Sigmoid colon (tissue), 6 donors: ENCODE measurements at regions not wholly inside any gene's neighbourhood (a gene's known extent, or its start where the extent isn't known, plus 50 kb on each side); places are given as distances from the start of the nearest gene placed in this dataset.

ENCODE experiments used
- DNase-seq: peaks from one replicate; pipeline ENCODE4 v3.0.0-alpha.2; 2019
- H3K27ac ChIP-seq, 4 donors: fragments of 200-600 bp; sonication (generic); one replicate each; pipeline ENCODE4 v1.5.1; 2016 to 2019; ENCODE audit warnings: mild to moderate bottlenecking in 1 of 4
- H3K27me3 ChIP-seq, 3 donors: fragments of 200-600 bp; sonication (generic); one replicate each; pipeline ENCODE4 v1.5.1; 2019; ENCODE audit warnings: mild to moderate bottlenecking in 1 of 3
- H3K36me3 ChIP-seq, 4 donors: fragments of 200-600 bp; sonication (generic); one replicate each; pipeline ENCODE4 v1.5.1; 2016 to 2019
- H3K4me1 ChIP-seq, 4 donors: fragments of 200-600 bp; sonication (generic); one replicate each; pipeline ENCODE4 v1.5.1; 2017 to 2019
- H3K4me3 ChIP-seq, 4 donors: fragments of 200-600 bp; sonication (generic); one replicate each; pipeline ENCODE4 v1.5.1; 2017 to 2019; ENCODE audit warnings: mild to moderate bottlenecking in 2 of 4, moderate library complexity in 1 of 4
- H3K9me3 ChIP-seq, 4 donors: fragments of 200-600 bp in 3 of 4; sonication (generic) in 3 of 4; one replicate each; pipeline versions ENCODE4 v1.5.1 to v1.6.1; 2013 to 2019
- EP300 ChIP-seq, 4 donors: sonication (generic); formaldehyde crosslinking; IDR thresholded peaks; one replicate each; pipeline ENCODE4 v1.6.1; 2017; ENCODE audit warnings: antibody characterized with exemption in 4 of 4
- POLR2A ChIP-seq, 2 donors: fragments of 450-650 bp; IDR thresholded peaks; one replicate each; pipeline ENCODE4 v1.6.1; 2016; ENCODE audit warnings: antibody characterized with exemption in 2 of 2, mild to moderate bottlenecking in 2 of 2, moderate library complexity in 2 of 2
- POLR2AphosphoS5 ChIP-seq, 4 donors: sonication (generic); formaldehyde crosslinking; IDR thresholded peaks; one replicate each; pipeline ENCODE4 v1.6.1; 2017; ENCODE audit warnings: antibody characterized with exemption in 4 of 4
- WGBS, 2 donors: extraction: QIAGEN DNeasy Blood & Tissue Kit; methylation state at CpG; one replicate each; pipeline ENCODE4 v1.1.7; 2013; 5-methylcytosine and 5-hydroxymethylcytosine counted together
- intact Hi-C: fragments of 100-400 bp; cut with DNase I; formaldehyde crosslinking; loops from one replicate; pipeline ENCODE4 v1.15.1; 2023
- TF ChIP-seq, protein P1 (sequence below), 4 experiments: fragments of 450-650 bp in 3 of 4; fragments of 200-600 bp in 1 of 4; IDR thresholded peaks; one replicate each; pipeline ENCODE4 v1.5.1; 2016 to 2019; ENCODE audit warnings: antibody characterized with exemption in 4 of 4, mild to moderate bottlenecking in 3 of 4, moderate library complexity in 2 of 4
- donor health status: healthy with polysubstance abuse.
- donor health status: healthy.

DNA sequence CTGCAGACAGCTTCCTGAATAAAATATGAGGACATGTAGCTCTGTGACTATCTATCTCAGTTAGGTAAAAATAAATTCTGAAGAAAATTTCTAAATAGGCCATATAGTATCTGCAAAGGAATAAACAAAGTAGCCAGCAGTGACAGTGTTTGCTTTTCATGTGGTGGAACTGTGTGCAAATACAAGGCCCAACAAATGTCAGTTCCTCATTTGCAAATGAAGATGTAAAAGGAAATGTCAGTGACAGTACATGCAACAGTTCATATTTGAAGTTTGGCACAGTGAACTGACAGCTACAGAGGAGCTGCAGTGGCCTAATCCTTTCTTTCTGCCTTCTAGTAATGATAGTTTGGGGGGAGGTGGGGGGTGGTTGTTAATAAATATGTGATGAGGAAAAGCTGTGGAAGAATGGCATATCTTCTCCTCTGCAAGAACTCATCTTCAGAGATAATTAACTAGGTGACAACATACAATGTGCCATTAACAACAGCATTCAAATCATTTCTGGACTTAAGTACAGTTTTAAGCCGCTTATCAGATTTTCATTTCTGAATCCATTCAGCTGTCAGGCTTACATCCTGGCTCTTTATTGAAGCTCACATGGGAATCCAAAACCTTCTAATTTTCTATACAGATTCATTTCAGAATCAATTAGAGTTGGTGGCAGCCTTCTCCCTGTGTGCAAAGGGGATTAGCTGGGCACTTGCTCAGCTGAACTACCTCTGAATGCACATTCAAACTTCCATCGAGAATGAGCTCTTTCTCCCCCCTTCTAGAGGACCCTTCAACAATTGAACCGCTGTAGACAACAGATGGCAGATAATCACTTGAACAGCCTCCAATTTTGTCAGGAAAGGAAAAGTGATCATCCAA, 1059.0 kb upstream of the EPHA7 start:
- no peak for DNase-seq
- peaks cover 0 to 3% (median 0%) of the 10 kb centered on the region in 4 donors for H3K9me3 ChIP-seq
- no peak overlapping the region for H3K27ac ChIP-seq
- 70 to 82% methylated on average over 3 of the region's 3 CpGs for WGBS, 2 donors
- no peaks in the 10 kb centered on the region for H3K36me3 ChIP-seq
- H3K4me1 ChIP-seq: no peaks in the 10 kb centered on the region
- intact Hi-C loops: no loop called here
- H3K4me3 ChIP-seq: no peak overlapping the region
- TF ChIP-seq EP300 (IDR thresholded peaks at IDR 0.05): no peak
- no peak for TF ChIP-seq POLR2AphosphoS5 (IDR thresholded peaks at IDR 0.05)
- no peak for TF ChIP-seq POLR2A (IDR thresholded peaks at IDR 0.05)
- TF ChIP-seq, protein P1, sequence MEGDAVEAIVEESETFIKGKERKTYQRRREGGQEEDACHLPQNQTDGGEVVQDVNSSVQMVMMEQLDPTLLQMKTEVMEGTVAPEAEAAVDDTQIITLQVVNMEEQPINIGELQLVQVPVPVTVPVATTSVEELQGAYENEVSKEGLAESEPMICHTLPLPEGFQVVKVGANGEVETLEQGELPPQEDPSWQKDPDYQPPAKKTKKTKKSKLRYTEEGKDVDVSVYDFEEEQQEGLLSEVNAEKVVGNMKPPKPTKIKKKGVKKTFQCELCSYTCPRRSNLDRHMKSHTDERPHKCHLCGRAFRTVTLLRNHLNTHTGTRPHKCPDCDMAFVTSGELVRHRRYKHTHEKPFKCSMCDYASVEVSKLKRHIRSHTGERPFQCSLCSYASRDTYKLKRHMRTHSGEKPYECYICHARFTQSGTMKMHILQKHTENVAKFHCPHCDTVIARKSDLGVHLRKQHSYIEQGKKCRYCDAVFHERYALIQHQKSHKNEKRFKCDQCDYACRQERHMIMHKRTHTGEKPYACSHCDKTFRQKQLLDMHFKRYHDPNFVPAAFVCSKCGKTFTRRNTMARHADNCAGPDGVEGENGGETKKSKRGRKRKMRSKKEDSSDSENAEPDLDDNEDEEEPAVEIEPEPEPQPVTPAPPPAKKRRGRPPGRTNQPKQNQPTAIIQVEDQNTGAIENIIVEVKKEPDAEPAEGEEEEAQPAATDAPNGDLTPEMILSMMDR (IDR thresholded peaks at IDR 0.05): no peak
- H3K27me3 ChIP-seq: no peaks in the 10 kb centered on the region

DNA sequence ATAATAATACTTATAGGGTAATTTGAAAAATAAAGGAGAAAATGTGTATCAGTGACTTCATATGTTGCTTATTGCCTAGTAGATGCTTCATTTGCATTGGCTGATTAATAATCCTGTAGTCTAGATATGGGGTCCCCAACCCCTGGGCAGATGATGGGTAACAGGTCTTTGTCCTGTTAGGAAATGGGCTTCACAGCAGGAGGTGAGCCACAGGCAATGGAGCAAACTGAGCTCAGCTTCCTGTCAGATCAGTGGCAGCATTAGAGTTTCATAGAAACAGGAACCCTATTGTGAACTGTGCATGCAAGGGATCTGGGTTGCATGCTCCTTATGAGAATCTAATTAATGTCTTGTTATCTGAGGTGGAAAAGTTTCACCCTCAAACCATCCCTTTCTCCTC, 1049.5 kb upstream of the EPHA7 start:
- no peak overlapping the region for H3K27ac ChIP-seq
- H3K4me1 ChIP-seq: no peaks in the 10 kb centered on the region
- H3K4me3 ChIP-seq: no peak overlapping the region
- H3K36me3 ChIP-seq: no peaks in the 10 kb centered on the region
- H3K27me3 ChIP-seq: no peaks in the 10 kb centered on the region
- TF ChIP-seq POLR2AphosphoS5 (IDR thresholded peaks at IDR 0.05) (no peak), EP300 (IDR thresholded peaks at IDR 0.05) (no peak), POLR2A (IDR thresholded peaks at IDR 0.05) (no peak)
- TF ChIP-seq, protein P1 (IDR thresholded peaks at IDR 0.05): no peak
- no peak for DNase-seq
- intact Hi-C loops: no loop called here
- no peaks in the 10 kb centered on the region for H3K9me3 ChIP-seq

DNA sequence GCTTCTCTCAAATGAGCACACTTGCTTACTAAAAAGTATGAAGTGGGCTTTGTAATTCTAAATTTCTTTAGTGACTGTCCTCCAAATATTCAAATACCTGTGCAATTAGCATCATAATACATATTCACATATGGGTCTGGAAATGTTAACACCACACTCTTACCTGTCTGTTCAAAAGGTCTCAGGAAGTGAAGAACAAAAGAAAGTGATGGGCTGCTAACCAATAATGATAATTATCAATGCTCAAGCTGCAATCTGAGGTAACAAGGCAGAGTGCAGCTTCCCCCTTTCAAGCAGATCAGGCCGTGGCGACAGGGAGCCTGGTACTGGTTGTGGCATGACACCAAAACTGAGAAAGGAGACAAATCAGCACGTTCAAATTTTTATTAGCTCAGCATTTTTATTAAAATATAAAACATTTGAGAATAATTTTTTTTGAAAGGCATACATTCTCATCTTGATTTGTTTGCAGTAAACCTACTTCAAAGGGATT, 1044.7 kb upstream of the EPHA7 start:
- no peaks in the 10 kb centered on the region for H3K27me3 ChIP-seq
- no peak overlapping the region for H3K27ac ChIP-seq
- H3K9me3 ChIP-seq: no peaks in the 10 kb centered on the region
- no peaks in the 10 kb centered on the region for H3K4me1 ChIP-seq
- H3K36me3 ChIP-seq: no peaks in the 10 kb centered on the region
- 44 to 47% methylated on average over 3 of the region's 3 CpGs for WGBS, 2 donors
- no peak overlapping the region for H3K4me3 ChIP-seq
- DNase-seq: no peak
- TF ChIP-seq EP300 (IDR thresholded peaks at IDR 0.05) (no peak), POLR2A (IDR thresholded peaks at IDR 0.05) (no peak), POLR2AphosphoS5 (IDR thresholded peaks at IDR 0.05) (no peak)
- TF ChIP-seq, protein P1 (IDR thresholded peaks at IDR 0.05): no peak
- intact Hi-C loops: no loop called here

DNA sequence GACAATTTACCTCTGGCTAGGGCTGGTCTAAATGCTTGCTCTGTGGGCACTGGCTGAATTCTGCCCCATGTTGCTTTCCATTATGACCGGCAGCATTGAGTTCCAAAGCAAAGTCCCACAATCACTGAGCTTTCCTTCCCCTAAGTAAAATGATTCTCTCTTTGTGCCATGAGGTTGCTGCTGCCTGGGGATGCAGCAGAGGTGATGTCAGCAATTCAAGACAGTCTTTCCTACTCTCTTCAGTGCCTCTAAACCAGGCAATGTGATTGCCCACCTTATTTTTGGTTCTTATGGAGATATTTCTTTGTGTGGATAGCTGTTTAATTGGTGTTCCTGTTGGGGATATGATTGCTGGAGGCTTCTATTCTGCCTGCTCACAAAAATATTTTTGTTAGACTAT, 1043.9 kb upstream of the EPHA7 start:
- intact Hi-C loops: no loop called here
- no peak for DNase-seq
- no peaks in the 10 kb centered on the region for H3K27me3 ChIP-seq
- H3K27ac ChIP-seq: no peak overlapping the region
- no peaks in the 10 kb centered on the region for H3K9me3 ChIP-seq
- no peaks in the 10 kb centered on the region for H3K36me3 ChIP-seq
- H3K4me1 ChIP-seq: no peaks in the 10 kb centered on the region
- TF ChIP-seq POLR2AphosphoS5 (IDR thresholded peaks at IDR 0.05): no peak
- TF ChIP-seq, protein P1 (IDR thresholded peaks at IDR 0.05): no peak
- TF ChIP-seq EP300 (IDR thresholded peaks at IDR 0.05): no peak
- no peak for TF ChIP-seq POLR2A (IDR thresholded peaks at IDR 0.05)
- WGBS, 2 donors: 93 to 97% methylated on average over 1 of the region's 1 CpG
- H3K4me3 ChIP-seq: no peak overlapping the region
